Endothelial cell (in vitro differentiated cells): ENCODE measurements at regions not wholly inside any gene's neighbourhood (a gene's known extent, or its start where the extent isn't known, plus 50 kb on each side); places are given as distances from the start of the nearest gene placed in this dataset.

Experiments
- DNase-seq: peaks from one replicate; pipeline ENCODE4 v3.0.0; 2021; ENCODE audit warnings: low spot score
- H3K27ac Mint-ChIP-seq: one replicate; pipeline ENCODE4 v1.8.0; 2021; ENCODE audit warnings: mixed read lengths, inconsistent platforms; ENCODE audit not compliant: unreplicated experiment
- H3K27me3 Mint-ChIP-seq: one replicate; pipeline ENCODE4 v1.8.0; 2021; ENCODE audit warnings: mild to moderate bottlenecking, moderate library complexity, mixed read lengths, inconsistent platforms; ENCODE audit not compliant: unreplicated experiment
- H3K36me3 Mint-ChIP-seq: one replicate; pipeline ENCODE4 v1.8.0; 2021; ENCODE audit warnings: mild to moderate bottlenecking, low read depth, mixed read lengths, inconsistent platforms; ENCODE audit not compliant: unreplicated experiment
- H3K4me1 Mint-ChIP-seq: one replicate; pipeline ENCODE4 v1.8.0; 2021; ENCODE audit warnings: mild to moderate bottlenecking, mixed read lengths, inconsistent platforms; ENCODE audit not compliant: unreplicated experiment
- H3K4me3 Mint-ChIP-seq: one replicate; pipeline ENCODE4 v1.8.0; 2021; ENCODE audit warnings: mild to moderate bottlenecking, mixed read lengths, inconsistent platforms; ENCODE audit not compliant: unreplicated experiment
- H3K9me3 Mint-ChIP-seq: one replicate; pipeline ENCODE4 v1.8.0; 2021; ENCODE audit warnings: mixed read lengths, inconsistent platforms; ENCODE audit not compliant: unreplicated experiment
- CTCF ChIP-seq: fragments of 200-600 bp; sonication (generic); IDR thresholded peaks from one replicate; pipeline ENCODE4 v1.5.0; 2021; ENCODE audit warnings: antibody characterized with exemption; ENCODE audit not compliant: unreplicated experiment

GRCh38 chr15:95606551-95606950 is 723.9 kb upstream of the NR2F2 start:
- Mint-ChIP-seq H3K9me3 (no peaks in the 10 kb centered on the region), H3K27ac (no peak overlapping the region), H3K36me3 (no peaks in the 10 kb centered on the region), H3K4me1 (peaks cover 6% of the 10 kb centered on the region), H3K27me3 (no peaks in the 10 kb centered on the region), H3K4me3 (no peak overlapping the region)
- TF ChIP-seq CTCF: no peak
- no peak for DNase-seq

GRCh38 chr15:95608371-95608770 is 722.1 kb upstream of the NR2F2 start:
- TF ChIP-seq CTCF: no peak
- DNase-seq: no peak
- Mint-ChIP-seq H3K27ac (no peak overlapping the region), H3K4me1 (peaks cover 6% of the 10 kb centered on the region), H3K9me3 (no peaks in the 10 kb centered on the region), H3K36me3 (no peaks in the 10 kb centered on the region), H3K27me3 (no peaks in the 10 kb centered on the region), H3K4me3 (no peak overlapping the region)

- no peaks in the 10 kb centered on the region for H3K36me3 Mint-ChIP-seq
- no peak for TF ChIP-seq CTCF
- H3K4me3 Mint-ChIP-seq: no peak overlapping the region
- DNase-seq: no peak
- H3K27me3 Mint-ChIP-seq: no peaks in the 10 kb centered on the region
- H3K4me1 Mint-ChIP-seq: peaks cover 2% of the 10 kb centered on the region
- no peak overlapping the region for H3K27ac Mint-ChIP-seq
- H3K9me3 Mint-ChIP-seq: no peaks in the 10 kb centered on the region
These were observed 721.4 kb upstream of the NR2F2 start for GRCh38 chr15:95609096-95609495.

GRCh38 chr15:95610945-95611344 is 719.6 kb upstream of the NR2F2 start:
- no peaks in the 10 kb centered on the region for H3K27me3 Mint-ChIP-seq
- no peak overlapping the region for H3K4me3 Mint-ChIP-seq
- no peak overlapping the region for H3K27ac Mint-ChIP-seq
- DNase-seq: no peak
- H3K36me3 Mint-ChIP-seq: no peaks in the 10 kb centered on the region
- TF ChIP-seq CTCF: no peak
- H3K4me1 Mint-ChIP-seq: no peaks in the 10 kb centered on the region
- H3K9me3 Mint-ChIP-seq: no peaks in the 10 kb centered on the region

- H3K27me3 Mint-ChIP-seq: peaks cover 3% of the 10 kb centered on the region
- H3K4me1 Mint-ChIP-seq: no peaks in the 10 kb centered on the region
- no peaks in the 10 kb centered on the region for H3K36me3 Mint-ChIP-seq
- no peak for TF ChIP-seq CTCF
- DNase-seq: no peak
- H3K27ac Mint-ChIP-seq: no peak overlapping the region
- no peak overlapping the region for H3K4me3 Mint-ChIP-seq
- no peaks in the 10 kb centered on the region for H3K9me3 Mint-ChIP-seq
These were observed 715.1 kb upstream of the NR2F2 start for GRCh38 chr15:95615436-95615835.
